HAP-1 (cell line): ENCODE measurements at regions not wholly inside any gene's neighbourhood (a gene's known extent, or its start where the extent isn't known, plus 50 kb on each side); places are given as distances from the start of the nearest gene placed in this dataset.

Experiments used
- DNase-seq, 2 experiments: peaks; one replicate each; pipeline ENCODE4 v3.0.0-alpha.2; 2016 to 2020; ENCODE audit warnings: low spot score in 2 of 2
- H3K27me3 ChIP-seq: fragments of 250-450 bp; sonication (Bioruptor Pico); 2 replicates; pipeline ENCODE4 v1.5.1; 2020; ENCODE audit warnings: low read depth, mild to moderate bottlenecking, moderate library complexity
- H3K36me3 ChIP-seq: fragments of 250-450 bp; sonication (Bioruptor Pico); replicated peaks from 2 replicates; pipeline ENCODE4 v1.5.1; 2020; ENCODE audit warnings: mild to moderate bottlenecking
- H3K4me1 ChIP-seq: fragments of 250-450 bp; sonication (Bioruptor Pico); 2 replicates; pipeline ENCODE4 v1.5.1; 2020; ENCODE audit warnings: mild to moderate bottlenecking
- H3K4me3 ChIP-seq: fragments of 250-450 bp; sonication (Bioruptor Pico); 2 replicates; pipeline ENCODE4 v1.5.1; 2020; ENCODE audit warnings: mild to moderate bottlenecking, moderate library complexity
- H3K9me3 ChIP-seq: fragments of 250-450 bp; sonication (Bioruptor Pico); 2 replicates; pipeline ENCODE4 v1.5.1; 2020; ENCODE audit warnings: mild to moderate bottlenecking, moderate library complexity
- in situ Hi-C: fragments of 300-500 bp; cut with MboI; formaldehyde crosslinking; loops from 3 replicates; pipeline ENCODE4 v1.14.3; 2020; ENCODE audit warnings: low sequenced_read_pairs, inconsistent platforms, mixed read lengths

GRCh38 chr10:128902031-128902710, 564.9 kb upstream of the MGMT start:
- in situ Hi-C loops: no loop called here
- H3K4me3 ChIP-seq: no peak overlapping the region

GRCh38 chr10:128907155-128907941, 559.7 kb upstream of the MGMT start:
- no peaks in the 10 kb centered on the region for H3K36me3 ChIP-seq
- in situ Hi-C loops: no loop called here
- no peaks in the 10 kb centered on the region for H3K4me1 ChIP-seq
- DNase-seq: no peak
- no peaks in the 10 kb centered on the region for H3K27me3 ChIP-seq
- H3K9me3 ChIP-seq: no peaks in the 10 kb centered on the region
- H3K4me3 ChIP-seq: no peak overlapping the region

More at GRCh38 chr10:128902031-128902710, 564.9 kb upstream of the MGMT start:
- H3K36me3 ChIP-seq: no peaks in the 10 kb centered on the region
- H3K27me3 ChIP-seq: no peaks in the 10 kb centered on the region
- H3K9me3 ChIP-seq: no peaks in the 10 kb centered on the region
- no peak for DNase-seq
- no peaks in the 10 kb centered on the region for H3K4me1 ChIP-seq

- DNase-seq: no peak
- in situ Hi-C loops: no loop called here
- no peaks in the 10 kb centered on the region for H3K9me3 ChIP-seq
- no peaks in the 10 kb centered on the region for H3K4me1 ChIP-seq
- H3K36me3 ChIP-seq: no peaks in the 10 kb centered on the region
- no peaks in the 10 kb centered on the region for H3K27me3 ChIP-seq
- H3K4me3 ChIP-seq: no peak overlapping the region
Observed at GRCh38 chr10:128908099-128908498, 558.9 kb upstream of the MGMT start.

- no peaks in the 10 kb centered on the region for H3K4me1 ChIP-seq
- in situ Hi-C loops: no loop called here
- H3K36me3 ChIP-seq: no peaks in the 10 kb centered on the region
- H3K4me3 ChIP-seq: no peak overlapping the region
- no peak for DNase-seq
- H3K9me3 ChIP-seq: no peaks in the 10 kb centered on the region
- no peaks in the 10 kb centered on the region for H3K27me3 ChIP-seq
Observed at GRCh38 chr10:128908499-128908898, 558.5 kb upstream of the MGMT start.

GRCh38 chr10:128912568-128913311, 554.3 kb upstream of the MGMT start:
- in situ Hi-C loops: no loop called here
- H3K4me1 ChIP-seq: no peaks in the 10 kb centered on the region
- H3K9me3 ChIP-seq: no peaks in the 10 kb centered on the region
- H3K4me3 ChIP-seq: no peak overlapping the region
- H3K36me3 ChIP-seq: no peaks in the 10 kb centered on the region
- no peak for DNase-seq
- H3K27me3 ChIP-seq: no peaks in the 10 kb centered on the region

- in situ Hi-C loops: no loop called here
- Histone ChIP-seq H3K4me3 (no peak overlapping the region), H3K4me1 (no peaks in the 10 kb centered on the region), H3K9me3 (no peaks in the 10 kb centered on the region), H3K36me3 (no peaks in the 10 kb centered on the region), H3K27me3 (no peaks in the 10 kb centered on the region)
- no peak for DNase-seq
Observed at GRCh38 chr10:128914681-128915080, 552.4 kb upstream of the MGMT start.

- Histone ChIP-seq H3K27me3 (no peaks in the 10 kb centered on the region), H3K4me3 (no peak overlapping the region), H3K36me3 (no peaks in the 10 kb centered on the region), H3K4me1 (no peaks in the 10 kb centered on the region), H3K9me3 (no peaks in the 10 kb centered on the region)
- no peak for DNase-seq
- in situ Hi-C loops: no loop called here
Observed at GRCh38 chr10:128915630-128916029, 551.4 kb upstream of the MGMT start.

- Histone ChIP-seq H3K4me1 (no peaks in the 10 kb centered on the region), H3K4me3 (no peak overlapping the region), H3K27me3 (no peaks in the 10 kb centered on the region), H3K36me3 (no peaks in the 10 kb centered on the region), H3K9me3 (no peaks in the 10 kb centered on the region)
- DNase-seq: no peak
- in situ Hi-C loops: no loop called here
Observed at GRCh38 chr10:128916383-128916782, 550.7 kb upstream of the MGMT start.

- Histone ChIP-seq H3K36me3 (no peaks in the 10 kb centered on the region), H3K4me1 (no peaks in the 10 kb centered on the region), H3K9me3 (no peaks in the 10 kb centered on the region), H3K27me3 (no peaks in the 10 kb centered on the region), H3K4me3 (no peak overlapping the region)
- no peak for DNase-seq
- in situ Hi-C loops: no loop called here
Observed at GRCh38 chr10:128921389-128922022, 545.5 kb upstream of the MGMT start.

GRCh38 chr10:128922172-128922571, 544.9 kb upstream of the MGMT start:
- in situ Hi-C loops: no loop called here
- no peak overlapping the region for H3K4me3 ChIP-seq
- no peak for DNase-seq
- H3K9me3 ChIP-seq: no peaks in the 10 kb centered on the region
- no peaks in the 10 kb centered on the region for H3K27me3 ChIP-seq
- no peaks in the 10 kb centered on the region for H3K36me3 ChIP-seq
- H3K4me1 ChIP-seq: no peaks in the 10 kb centered on the region

GRCh38 chr10:128922619-128923196, 544.3 kb upstream of the MGMT start:
- H3K9me3 ChIP-seq: no peaks in the 10 kb centered on the region
- H3K4me1 ChIP-seq: no peaks in the 10 kb centered on the region
- no peaks in the 10 kb centered on the region for H3K36me3 ChIP-seq
- in situ Hi-C loops: no loop called here
- no peak for DNase-seq
- H3K4me3 ChIP-seq: no peak overlapping the region
- no peaks in the 10 kb centered on the region for H3K27me3 ChIP-seq

- Histone ChIP-seq H3K27me3 (no peaks in the 10 kb centered on the region), H3K4me3 (no peak overlapping the region), H3K36me3 (no peaks in the 10 kb centered on the region), H3K9me3 (no peaks in the 10 kb centered on the region), H3K4me1 (no peaks in the 10 kb centered on the region)
- DNase-seq: no peak
- in situ Hi-C loops: no loop called here
Observed at GRCh38 chr10:128924918-128925317, 542.1 kb upstream of the MGMT start.

- no peak for DNase-seq
- in situ Hi-C loops: no loop called here
- H3K36me3 ChIP-seq: no peaks in the 10 kb centered on the region
- H3K4me1 ChIP-seq: no peaks in the 10 kb centered on the region
- no peaks in the 10 kb centered on the region for H3K9me3 ChIP-seq
- no peaks in the 10 kb centered on the region for H3K27me3 ChIP-seq
- H3K4me3 ChIP-seq: no peak overlapping the region
Observed at GRCh38 chr10:128926711-128927110, 540.3 kb upstream of the MGMT start.
